Breast epithelium (tissue), 4 donors: ENCODE measurements at regions not wholly inside any gene's neighbourhood (a gene's known extent, or its start where the extent isn't known, plus 50 kb on each side); places are given as distances from the start of the nearest gene placed in this dataset.
"Not testable (repeated sequence)": the region's sequence is repeated elsewhere in the genome, so short reads cannot be mapped to it uniquely, and the experiment has no call there.

Source experiments
- DNase-seq, 2 donors: peaks; one replicate each; pipeline ENCODE4 v3.0.0-alpha.2; 2019; ENCODE audit warnings: low spot score in 2 of 2
- H3K27ac ChIP-seq, 2 donors: fragments of 200-600 bp; sonication (generic) in 1 of 2; one replicate each; pipeline ENCODE4 v1.5.1; 2016 to 2019; ENCODE audit warnings: mild to moderate bottlenecking in 1 of 2
- H3K27me3 ChIP-seq, 2 donors: fragments of 200-600 bp; sonication (generic) in 1 of 2; one replicate each; pipeline versions ENCODE4 v1.5.1 to v1.6.0; 2017 to 2019; ENCODE audit warnings: control low read depth in 1 of 2, mild to moderate bottlenecking in 1 of 2
- H3K36me3 ChIP-seq: fragments of 200-600 bp; one replicate; pipeline ENCODE4 v1.5.1; 2019
- H3K4me1 ChIP-seq, 2 donors: fragments of 200-600 bp; sonication (generic); one replicate each; pipeline ENCODE4 v1.5.1; 2016 to 2019; ENCODE audit warnings: control low read depth in 1 of 2
- H3K4me3 ChIP-seq, 3 donors: fragments of 200-600 bp; sonication (generic); 1 replicate in 2 of 3; 2 replicates in 1 of 3; pipeline ENCODE4 v1.5.1; 2016 to 2019; ENCODE audit warnings: mild to moderate bottlenecking in 3 of 3, moderate library complexity in 2 of 3
- H3K9me3 ChIP-seq, 2 donors: fragments of 200-600 bp; sonication (generic) in 1 of 2; one replicate each; pipeline ENCODE4 v1.5.1; 2016 to 2019; ENCODE audit warnings: control low read depth in 1 of 2
- CTCF ChIP-seq, 3 donors: fragments of 450-650 bp; IDR thresholded peaks; one replicate each; pipeline ENCODE4 v1.5.1; 2016 to 2017; ENCODE audit warnings: antibody characterized with exemption in 3 of 3, mild to moderate bottlenecking in 3 of 3, moderate library complexity in 3 of 3
- POLR2A ChIP-seq: fragments of 450-650 bp; IDR thresholded peaks from one replicate; pipeline ENCODE4 v1.6.1; 2016; ENCODE audit warnings: antibody characterized with exemption, mild to moderate bottlenecking, moderate library complexity
- POLR2AphosphoS5 ChIP-seq, 3 donors: sonication (generic); formaldehyde crosslinking; IDR thresholded peaks; one replicate each; pipeline ENCODE4 v1.6.1; 2017; ENCODE audit warnings: antibody characterized with exemption in 3 of 3
- intact Hi-C: fragments of 100-400 bp; cut with DNase I; formaldehyde crosslinking; loops from one replicate; pipeline ENCODE4 v1.15.1; 2023; ENCODE audit warnings: low total_unique reads

GRCh38 chr3:34056951-34057390, 258.5 kb downstream of the PDCD6IP start:
- Histone ChIP-seq H3K9me3 (no peaks in the 10 kb centered on the region), H3K36me3 (no peaks in the 10 kb centered on the region), H3K27ac (no peak overlapping the region), H3K4me3 (no peak overlapping the region), H3K27me3 (no peaks in the 10 kb centered on the region), H3K4me1 (no peaks in the 10 kb centered on the region)
- no peak for TF ChIP-seq POLR2A
- TF ChIP-seq CTCF (IDR thresholded peaks at IDR 0.05): no peak
- no peak for TF ChIP-seq POLR2AphosphoS5 (IDR thresholded peaks at IDR 0.05)
- intact Hi-C loops: no loop called here
- no peak for DNase-seq

- H3K4me3 ChIP-seq, H3K27ac ChIP-seq, H3K9me3 ChIP-seq, H3K27me3 ChIP-seq, DNase-seq, H3K36me3 ChIP-seq, intact Hi-C loops, H3K4me1 ChIP-seq: not testable (repeated sequence)
Observed at GRCh38 chr3:34060995-34061394, 262.6 kb downstream of the PDCD6IP start.

GRCh38 chr3:34065901-34066300, 267.5 kb downstream of the PDCD6IP start:
- no peaks in the 10 kb centered on the region for H3K4me1 ChIP-seq
- no peak overlapping the region for H3K27ac ChIP-seq
- intact Hi-C loops: no loop called here
- H3K36me3 ChIP-seq: no peaks in the 10 kb centered on the region
- no peak overlapping the region for H3K4me3 ChIP-seq
- no peaks in the 10 kb centered on the region for H3K9me3 ChIP-seq
- DNase-seq: no peak
- TF ChIP-seq POLR2A: no peak
- TF ChIP-seq POLR2AphosphoS5 (IDR thresholded peaks at IDR 0.05): no peak
- no peak for TF ChIP-seq CTCF (IDR thresholded peaks at IDR 0.05)
- H3K27me3 ChIP-seq: peaks cover 0 to under 1% of the 10 kb centered on the region in 2 donors

GRCh38 chr3:34066328-34066727, 267.9 kb downstream of the PDCD6IP start:
- no peak overlapping the region for H3K4me3 ChIP-seq
- no peak for TF ChIP-seq POLR2AphosphoS5 (IDR thresholded peaks at IDR 0.05)
- no peak for TF ChIP-seq POLR2A
- no peak for TF ChIP-seq CTCF (IDR thresholded peaks at IDR 0.05)
- intact Hi-C loops: no loop called here
- H3K27me3 ChIP-seq: peaks cover 0 to 5% of the 10 kb centered on the region in 2 donors
- no peaks in the 10 kb centered on the region for H3K9me3 ChIP-seq
- DNase-seq: no peak
- H3K36me3 ChIP-seq: no peaks in the 10 kb centered on the region
- no peak overlapping the region for H3K27ac ChIP-seq
- H3K4me1 ChIP-seq: no peaks in the 10 kb centered on the region

- intact Hi-C loops: no loop called here
- no peaks in the 10 kb centered on the region for H3K4me1 ChIP-seq
- H3K9me3 ChIP-seq: no peaks in the 10 kb centered on the region
- no peak for TF ChIP-seq POLR2AphosphoS5 (IDR thresholded peaks at IDR 0.05)
- TF ChIP-seq POLR2A: no peak
- TF ChIP-seq CTCF (IDR thresholded peaks at IDR 0.05): no peak
- peaks cover 0 to 11% of the 10 kb centered on the region in 2 donors for H3K27me3 ChIP-seq
- H3K4me3 ChIP-seq: no peak overlapping the region
- H3K36me3 ChIP-seq: no peaks in the 10 kb centered on the region
- no peak overlapping the region for H3K27ac ChIP-seq
- no peak for DNase-seq
Observed at GRCh38 chr3:34066999-34067398, 268.6 kb downstream of the PDCD6IP start.

GRCh38 chr3:34067536-34068051, 269.2 kb downstream of the PDCD6IP start:
- Histone ChIP-seq H3K36me3 (no peaks in the 10 kb centered on the region), H3K27ac (no peak overlapping the region), H3K27me3 (peaks cover 0 to 11% of the 10 kb centered on the region in 2 donors), H3K4me1 (no peaks in the 10 kb centered on the region), H3K9me3 (no peaks in the 10 kb centered on the region), H3K4me3 (no peak overlapping the region)
- intact Hi-C loops: no loop called here
- no peak for DNase-seq
- TF ChIP-seq POLR2AphosphoS5 (IDR thresholded peaks at IDR 0.05): no peak
- no peak for TF ChIP-seq CTCF (IDR thresholded peaks at IDR 0.05)
- no peak for TF ChIP-seq POLR2A
